Spleen (tissue), 11 donors: ENCODE measurements at regions not wholly inside any gene's neighbourhood (a gene's known extent, or its start where the extent isn't known, plus 50 kb on each side); places are given as distances from the start of the nearest gene placed in this dataset.

Source experiments
- DNase-seq: peaks from one replicate; pipeline ENCODE4 v3.0.0-alpha.2; 2020
- H3K27ac ChIP-seq, 8 donors: fragments of 200-600 bp; sonication (generic) in 7 of 8; 1 replicate in 4 of 8; 2 replicates in 4 of 8; pipeline versions ENCODE4 v1.5.0 to v1.8.0; 2016 to 2021; ENCODE audit warnings: inconsistent platforms in 4 of 8, mild to moderate bottlenecking in 4 of 8, moderate library complexity in 1 of 8
- H3K27me3 ChIP-seq, 7 donors: fragments of 200-600 bp; sonication (generic) in 6 of 7; replicated peaks in 1 of 7; 1 replicate in 4 of 7; 2 replicates in 3 of 7; pipeline versions ENCODE4 v1.5.0 to v1.8.0; 2016 to 2021; ENCODE audit warnings: inconsistent platforms in 3 of 7, mild to moderate bottlenecking in 1 of 7
- H3K36me3 ChIP-seq, 6 donors: fragments of 200-600 bp; sonication (generic) in 5 of 6; 1 replicate in 4 of 6; 2 replicates in 2 of 6; pipeline versions ENCODE4 v1.5.0 to v1.8.0; 2016 to 2021; ENCODE audit warnings: inconsistent platforms in 2 of 6
- H3K4me1 ChIP-seq, 6 donors: fragments of 200-600 bp; sonication (generic) in 5 of 6; 1 replicate in 3 of 6; 2 replicates in 3 of 6; pipeline versions ENCODE4 v1.5.0 to v1.8.0; 2016 to 2021; ENCODE audit warnings: inconsistent platforms in 3 of 6
- H3K4me3 ChIP-seq, 8 donors: fragments of 200-600 bp; sonication (generic) in 7 of 8; 1 replicate in 4 of 8; 2 replicates in 4 of 8; pipeline versions ENCODE4 v1.5.0 to v1.8.0; 2016 to 2021; ENCODE audit warnings: inconsistent platforms in 4 of 8, mild to moderate bottlenecking in 4 of 8, moderate library complexity in 2 of 8
- H3K9me3 ChIP-seq, 8 donors: fragments of 200-600 bp; sonication (generic) in 7 of 8; 1 replicate in 4 of 8; 2 replicates in 4 of 8; pipeline versions ENCODE4 v1.5.0 to v1.8.0; 2016 to 2021; ENCODE audit warnings: inconsistent platforms in 4 of 8
- POLR2A ChIP-seq, 3 donors: fragments of 450-650 bp; IDR thresholded peaks; one replicate each; pipeline ENCODE4 v1.5.1; 2017; ENCODE audit warnings: antibody characterized with exemption in 3 of 3, mild to moderate bottlenecking in 1 of 3
- POLR2AphosphoS5 ChIP-seq, 3 donors: sonication (generic); formaldehyde crosslinking; IDR thresholded peaks; one replicate each; pipeline ENCODE4 v1.5.1; 2017; ENCODE audit warnings: antibody characterized with exemption in 3 of 3
- WGBS, 5 donors: extraction: QIAGEN DNeasy Blood & Tissue Kit in 3 of 5; methylation state at CpG; one replicate each; pipeline versions ENCODE4 v1.1.5 to v1.1.7; 2013 to 2018; 5-methylcytosine and 5-hydroxymethylcytosine counted together
- intact Hi-C: fragments of 100-400 bp; cut with DNase I; formaldehyde crosslinking; loops from one replicate; pipeline ENCODE4 v1.15.0; 2023; ENCODE audit warnings: low total_unique reads
- TF ChIP-seq, protein P1 (sequence below), 11 experiments: fragments of 200-600 bp in 7 of 11; fragments of 450-650 bp in 4 of 11; sonication (generic) in 4 of 11; IDR thresholded peaks in 8 of 11; conservative IDR thresholded peaks in 3 of 11; 1 replicate in 7 of 11; 2 replicates in 4 of 11; pipeline versions ENCODE4 v1.4.0 to v1.8.0; 2016 to 2021; ENCODE audit warnings: antibody characterized with exemption in 11 of 11, inconsistent platforms in 4 of 11, mild to moderate bottlenecking in 1 of 11
- donor health status: healthy with polysubstance abuse.
- donor health status: DM: no; HTN: no; CAD: no; lungs with moderate emphysema.
- donor health status: DM: no; HTN: no; CAD: no.
- donor health status: Bipolar disorder and iron deficiency.
- donor health status: healthy.
- donor health status: DM: no; HTN: no; CAD: no.
- donor health status: DM: yes; HTN: yes; CAD: no.

DNA sequence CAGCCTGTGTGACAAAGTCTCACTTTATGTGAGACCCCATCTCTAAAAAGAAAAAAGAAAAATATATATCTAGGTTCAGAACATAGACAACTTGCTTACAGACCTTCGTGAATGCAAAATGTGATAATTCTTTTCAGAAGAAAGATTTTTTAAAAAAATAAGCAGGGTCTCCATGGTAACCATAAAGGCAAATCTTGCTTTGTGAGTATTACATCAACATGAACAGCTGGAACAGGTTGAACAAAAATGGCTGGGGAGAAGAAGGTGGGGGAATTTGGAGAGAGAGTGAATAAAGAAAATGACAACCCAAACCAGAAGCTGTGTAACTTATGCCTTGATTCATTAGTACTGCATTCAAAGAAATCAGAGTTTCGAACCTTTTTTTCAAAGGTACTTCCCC lies 125.2 kb upstream of the RAP2B start:
- WGBS, 5 donors = 80 to 91% (median 84%) methylated on average over 2 of the region's 2 CpGs
- intact Hi-C loops = no loop called here
- no peak overlapping the region for H3K27ac ChIP-seq
- H3K27me3 ChIP-seq = no peaks in the 10 kb centered on the region
- H3K36me3 ChIP-seq = no peaks in the 10 kb centered on the region
- TF ChIP-seq, protein P1, sequence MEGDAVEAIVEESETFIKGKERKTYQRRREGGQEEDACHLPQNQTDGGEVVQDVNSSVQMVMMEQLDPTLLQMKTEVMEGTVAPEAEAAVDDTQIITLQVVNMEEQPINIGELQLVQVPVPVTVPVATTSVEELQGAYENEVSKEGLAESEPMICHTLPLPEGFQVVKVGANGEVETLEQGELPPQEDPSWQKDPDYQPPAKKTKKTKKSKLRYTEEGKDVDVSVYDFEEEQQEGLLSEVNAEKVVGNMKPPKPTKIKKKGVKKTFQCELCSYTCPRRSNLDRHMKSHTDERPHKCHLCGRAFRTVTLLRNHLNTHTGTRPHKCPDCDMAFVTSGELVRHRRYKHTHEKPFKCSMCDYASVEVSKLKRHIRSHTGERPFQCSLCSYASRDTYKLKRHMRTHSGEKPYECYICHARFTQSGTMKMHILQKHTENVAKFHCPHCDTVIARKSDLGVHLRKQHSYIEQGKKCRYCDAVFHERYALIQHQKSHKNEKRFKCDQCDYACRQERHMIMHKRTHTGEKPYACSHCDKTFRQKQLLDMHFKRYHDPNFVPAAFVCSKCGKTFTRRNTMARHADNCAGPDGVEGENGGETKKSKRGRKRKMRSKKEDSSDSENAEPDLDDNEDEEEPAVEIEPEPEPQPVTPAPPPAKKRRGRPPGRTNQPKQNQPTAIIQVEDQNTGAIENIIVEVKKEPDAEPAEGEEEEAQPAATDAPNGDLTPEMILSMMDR (IDR thresholded peaks at IDR 0.05 in 8 of 11, conservative IDR thresholded peaks at IDR 0.05 in 3 of 11) = no peak
- no peak for TF ChIP-seq POLR2A (IDR thresholded peaks at IDR 0.05)
- no peak for TF ChIP-seq POLR2AphosphoS5 (IDR thresholded peaks at IDR 0.05)
- DNase-seq = no peak
- H3K4me3 ChIP-seq = no peak overlapping the region
- H3K4me1 ChIP-seq = no peaks in the 10 kb centered on the region
- H3K9me3 ChIP-seq = no peaks in the 10 kb centered on the region

DNA sequence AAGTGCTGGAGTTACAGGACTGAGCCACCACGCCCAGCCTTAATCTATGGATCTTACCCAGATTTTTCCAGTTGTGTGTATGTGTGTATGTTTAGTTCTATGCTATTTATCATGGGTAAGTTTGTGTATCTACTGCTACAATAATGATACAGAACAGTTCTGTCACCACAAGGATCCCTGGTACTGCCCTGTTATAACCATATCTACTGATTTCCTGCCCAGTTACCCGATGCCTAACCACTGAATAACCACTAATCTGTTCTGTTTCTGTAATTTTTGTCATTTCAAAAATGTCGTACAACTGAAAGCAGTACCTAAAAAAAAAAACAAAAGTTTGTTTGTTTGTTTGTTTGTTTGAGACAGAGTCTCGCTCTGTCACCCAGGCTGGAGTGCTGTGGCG lies 123.7 kb upstream of the RAP2B start:
- no peaks in the 10 kb centered on the region for H3K9me3 ChIP-seq
- DNase-seq = no peak
- H3K27me3 ChIP-seq = no peaks in the 10 kb centered on the region
- no peak overlapping the region for H3K27ac ChIP-seq
- H3K4me3 ChIP-seq = no peak overlapping the region
- H3K36me3 ChIP-seq = no peaks in the 10 kb centered on the region
- intact Hi-C loops = no loop called here
- 68 to 82% (median 76%) methylated on average over 5 of the region's 5 CpGs for WGBS, 5 donors
- H3K4me1 ChIP-seq = peaks cover 0 to 10% (median 5%) of the 10 kb centered on the region in 6 donors
- TF ChIP-seq POLR2A (IDR thresholded peaks at IDR 0.05) (no peak), POLR2AphosphoS5 (IDR thresholded peaks at IDR 0.05) (no peak)
- TF ChIP-seq, protein P1 (IDR thresholded peaks at IDR 0.05 in 8 of 11, conservative IDR thresholded peaks at IDR 0.05 in 3 of 11) = no peak

DNA sequence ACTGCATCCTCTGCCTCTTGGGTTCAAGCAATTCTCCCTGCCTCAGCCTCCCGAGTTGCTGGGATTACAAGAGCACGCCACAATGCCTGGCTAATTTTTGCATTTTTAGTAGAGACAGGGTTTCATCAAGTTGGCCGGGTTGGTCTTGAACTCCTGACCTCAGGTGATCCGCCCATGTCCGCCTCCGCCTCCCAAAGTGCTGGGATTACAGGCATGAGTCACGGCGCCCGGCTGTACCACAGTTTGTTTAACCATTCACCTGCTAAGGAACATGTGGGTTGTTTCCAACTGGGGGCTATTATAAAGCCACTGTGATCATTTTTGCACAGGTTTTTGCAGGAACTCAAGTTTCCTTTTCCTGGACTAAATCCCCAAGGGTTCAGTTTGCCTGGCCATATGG lies 123.2 kb upstream of the RAP2B start:
- WGBS, 5 donors = 58 to 89% (median 79%) methylated on average over 9 of the region's 9 CpGs
- no peak overlapping the region for H3K27ac ChIP-seq
- peaks cover 0 to 12% (median 7%) of the 10 kb centered on the region in 6 donors for H3K4me1 ChIP-seq
- TF ChIP-seq, protein P1 (IDR thresholded peaks at IDR 0.05 in 8 of 11, conservative IDR thresholded peaks at IDR 0.05 in 3 of 11) = no peak
- TF ChIP-seq POLR2A (IDR thresholded peaks at IDR 0.05) = no peak
- no peak for TF ChIP-seq POLR2AphosphoS5 (IDR thresholded peaks at IDR 0.05)
- DNase-seq = no peak
- intact Hi-C loops = no loop called here
- no peaks in the 10 kb centered on the region for H3K36me3 ChIP-seq
- H3K27me3 ChIP-seq = no peaks in the 10 kb centered on the region
- H3K4me3 ChIP-seq = no peak overlapping the region
- H3K9me3 ChIP-seq = no peaks in the 10 kb centered on the region

DNA sequence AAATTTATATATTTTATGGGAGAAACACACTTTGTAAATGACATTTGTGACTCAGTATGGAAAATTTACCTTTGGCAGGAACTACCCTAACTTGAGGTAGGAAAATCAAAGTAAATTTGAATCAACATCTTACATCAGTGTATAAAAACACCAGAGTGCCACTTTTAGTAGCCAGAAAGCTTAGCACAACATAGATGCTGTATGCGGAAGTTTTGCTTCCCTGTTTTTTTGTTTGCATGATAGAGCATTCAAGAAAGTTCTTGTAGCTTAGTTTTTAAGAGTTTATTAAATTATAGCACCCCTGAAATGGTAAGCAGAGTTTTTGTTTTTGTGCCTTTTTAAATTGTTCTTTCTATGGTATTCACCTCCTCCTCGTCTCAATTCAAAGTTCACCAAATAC lies 120.8 kb upstream of the RAP2B start:
- Histone ChIP-seq H3K36me3 (no peaks in the 10 kb centered on the region), H3K9me3 (no peaks in the 10 kb centered on the region), H3K27me3 (peaks cover 0 to 4% (median 0%) of the 10 kb centered on the region in 7 donors), H3K27ac (no peak overlapping the region), H3K4me1 (peaks cover 0 to 12% (median 7%) of the 10 kb centered on the region in 6 donors), H3K4me3 (no peak overlapping the region)
- intact Hi-C loops = loop anchor here (5.0 to 10.0 kb wide), 2 partner anchors 554 to 726 kb away; no protein-coding TSS in a partner anchor
- no peak for DNase-seq
- 84 to 94% (median 87%) methylated on average over 2 of the region's 2 CpGs for WGBS, 5 donors
- TF ChIP-seq POLR2A (IDR thresholded peaks at IDR 0.05) = no peak
- TF ChIP-seq POLR2AphosphoS5 (IDR thresholded peaks at IDR 0.05) = no peak
- TF ChIP-seq, protein P1 (IDR thresholded peaks at IDR 0.05 in 8 of 11, conservative IDR thresholded peaks at IDR 0.05 in 3 of 11) = no peak
